ENCODE measurements at regions not wholly inside any gene's neighbourhood (a gene's known extent, or its start where the extent isn't known, plus 50 kb on each side); places are given as distances from the start of the nearest gene placed in this dataset.
"Not testable (repeated sequence)": the region's sequence is repeated elsewhere in the genome, so short reads cannot be mapped to it uniquely, and the experiment has no call there.

- TF ChIP-seq MAX (IDR thresholded peaks at IDR 0.05); TFCP2L1 (CRISPR knock-in tag; IDR thresholded peaks at IDR 0.05); RAD21 (conservative IDR thresholded peaks at IDR 0.05 in 1 of 2, IDR thresholded peaks at IDR 0.05 in 1 of 2); POLR2A (IDR thresholded peaks at IDR 0.05; ENCODE audit: low read length); NR3C1 (IDR thresholded peaks at IDR 0.05); CEBPB (IDR thresholded peaks at IDR 0.05); CTCF (IDR thresholded peaks at IDR 0.05); HDAC2 (IDR thresholded peaks at IDR 0.05); KDM5A (IDR thresholded peaks at IDR 0.05); ZC3H11A (IDR thresholded peaks at IDR 0.05); HOXA7 (CRISPR knock-in tag; IDR thresholded peaks at IDR 0.05); MAZ (IDR thresholded peaks at IDR 0.05; ENCODE audit: borderline replicate concordance, low read depth, low read length): not testable (repeated sequence)
- TF ChIP-seq, protein P1, sequence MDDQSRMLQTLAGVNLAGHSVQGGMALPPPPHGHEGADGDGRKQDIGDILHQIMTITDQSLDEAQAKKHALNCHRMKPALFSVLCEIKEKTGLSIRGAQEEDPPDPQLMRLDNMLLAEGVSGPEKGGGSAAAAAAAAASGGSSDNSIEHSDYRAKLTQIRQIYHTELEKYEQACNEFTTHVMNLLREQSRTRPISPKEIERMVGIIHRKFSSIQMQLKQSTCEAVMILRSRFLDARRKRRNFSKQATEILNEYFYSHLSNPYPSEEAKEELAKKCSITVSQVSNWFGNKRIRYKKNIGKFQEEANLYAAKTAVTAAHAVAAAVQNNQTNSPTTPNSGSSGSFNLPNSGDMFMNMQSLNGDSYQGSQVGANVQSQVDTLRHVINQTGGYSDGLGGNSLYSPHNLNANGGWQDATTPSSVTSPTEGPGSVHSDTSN (IDR thresholded peaks at IDR 0.05): not testable (repeated sequence)
These were observed 100.3 kb downstream of the TMEM121 start for GRCh38 chr14:105626651-105627050.
